ENCODE measurements at regions not wholly inside any gene's neighbourhood (a gene's known extent, or its start where the extent isn't known, plus 50 kb on each side); places are given as distances from the start of the nearest gene placed in this dataset.
"Not testable (repeated sequence)": the region's sequence is repeated elsewhere in the genome, so short reads cannot be mapped to it uniquely, and the experiment has no call there.

GRCh38 chrY:20042993-20043392 lies 298.5 kb upstream of the KDM5D start:
- ATAC-seq (ENCODE audit: low read depth) = no peak
- POLR2A ChIA-PET = no interaction called here
- H3K4me3 Mint-ChIP-seq = no peak overlapping the region
- H3K4me1 Mint-ChIP-seq = no peaks in the 10 kb centered on the region
- no peaks in the 10 kb centered on the region for H3K36me3 Mint-ChIP-seq
- DNase-seq = no peak
- no peak overlapping the region for H3K27ac Mint-ChIP-seq
- H3K27me3 Mint-ChIP-seq = no peaks in the 10 kb centered on the region
- no peaks in the 10 kb centered on the region for H3K9me3 Mint-ChIP-seq

- Mint-ChIP-seq H3K4me3 (no peak overlapping the region), H3K36me3 (no peaks in the 10 kb centered on the region), H3K27me3 (no peaks in the 10 kb centered on the region), H3K4me1 (no peaks in the 10 kb centered on the region), H3K27ac (no peak overlapping the region), H3K9me3 (peaks cover 1% of the 10 kb centered on the region)
- POLR2A ChIA-PET = no interaction called here
- ATAC-seq (ENCODE audit: low read depth) (no peak), DNase-seq (no peak)
Measured at GRCh38 chrY:20025676-20026075, 281.1 kb upstream of the KDM5D start.

- not testable (repeated sequence) for H3K36me3 Mint-ChIP-seq, H3K27ac Mint-ChIP-seq, H3K4me1 Mint-ChIP-seq
Measured at GRCh38 chrY:19993410-19993809, 248.9 kb upstream of the KDM5D start.

GRCh38 chrY:19973012-19973411 lies 228.5 kb upstream of the KDM5D start:
- H3K27me3 Mint-ChIP-seq = no peaks in the 10 kb centered on the region
- H3K4me1 Mint-ChIP-seq = no peaks in the 10 kb centered on the region
- H3K27ac Mint-ChIP-seq = no peak overlapping the region
- DNase-seq (no peak), ATAC-seq (ENCODE audit: low read depth) (no peak)
- no peak overlapping the region for H3K4me3 Mint-ChIP-seq
- H3K9me3 Mint-ChIP-seq = no peaks in the 10 kb centered on the region
- no peaks in the 10 kb centered on the region for H3K36me3 Mint-ChIP-seq
- POLR2A ChIA-PET = no interaction called here

More at GRCh38 chrY:19993410-19993809, 248.9 kb upstream of the KDM5D start:
- ATAC-seq (ENCODE audit: low read depth); POLR2A ChIA-PET; H3K9me3 Mint-ChIP-seq; H3K4me3 Mint-ChIP-seq; H3K27me3 Mint-ChIP-seq; DNase-seq: not testable (repeated sequence)

- no peaks in the 10 kb centered on the region for H3K36me3 Mint-ChIP-seq
- no peaks in the 10 kb centered on the region for H3K27me3 Mint-ChIP-seq
- H3K9me3 Mint-ChIP-seq = no peaks in the 10 kb centered on the region
- POLR2A ChIA-PET = no interaction called here
- no peak overlapping the region for H3K4me3 Mint-ChIP-seq
- DNase-seq (no peak), ATAC-seq (ENCODE audit: low read depth) (no peak)
- no peaks in the 10 kb centered on the region for H3K4me1 Mint-ChIP-seq
- H3K27ac Mint-ChIP-seq = no peak overlapping the region
Measured at GRCh38 chrY:19947702-19948101, 203.2 kb upstream of the KDM5D start.

- DNase-seq (no peak), ATAC-seq (ENCODE audit: low read depth) (no peak)
- Mint-ChIP-seq H3K27me3 (peaks cover 2% of the 10 kb centered on the region), H3K36me3 (no peaks in the 10 kb centered on the region), H3K9me3 (no peaks in the 10 kb centered on the region), H3K27ac (no peak overlapping the region), H3K4me1 (no peaks in the 10 kb centered on the region), H3K4me3 (no peak overlapping the region)
- POLR2A ChIA-PET = no interaction called here
Measured at GRCh38 chrY:19899011-19899410, 154.5 kb upstream of the KDM5D start.

GRCh38 chrY:19892076-19892964 lies 147.8 kb upstream of the KDM5D start:
- Mint-ChIP-seq H3K4me3 (no peak overlapping the region), H3K27me3 (peaks cover 4% of the 10 kb centered on the region), H3K36me3 (no peaks in the 10 kb centered on the region), H3K9me3 (no peaks in the 10 kb centered on the region), H3K27ac (no peak overlapping the region), H3K4me1 (no peaks in the 10 kb centered on the region)
- ATAC-seq (ENCODE audit: low read depth) = no peak
- POLR2A ChIA-PET = no interaction called here
- no peak for DNase-seq

GRCh38 chrY:19882145-19882544 lies 137.6 kb upstream of the KDM5D start:
- ATAC-seq (ENCODE audit: low read depth) = no peak
- H3K27ac Mint-ChIP-seq = no peak overlapping the region
- POLR2A ChIA-PET = no interaction called here

GRCh38 chrY:19869715-19870114 lies 125.2 kb upstream of the KDM5D start:
- Mint-ChIP-seq H3K36me3 (no peaks in the 10 kb centered on the region), H3K27ac (no peak overlapping the region), H3K4me3 (peak overlapping the region; percentile 30), H3K27me3 (no peaks in the 10 kb centered on the region), H3K9me3 (no peaks in the 10 kb centered on the region), H3K4me1 (no peaks in the 10 kb centered on the region)
- ATAC-seq (ENCODE audit: low read depth) = no peak
- POLR2A ChIA-PET = no interaction called here
- DNase-seq = no peak

More at GRCh38 chrY:19882145-19882544, 137.6 kb upstream of the KDM5D start:
- no peak overlapping the region for H3K4me3 Mint-ChIP-seq
- no peaks in the 10 kb centered on the region for H3K36me3 Mint-ChIP-seq
- H3K4me1 Mint-ChIP-seq = no peaks in the 10 kb centered on the region
- no peak for DNase-seq
- no peaks in the 10 kb centered on the region for H3K27me3 Mint-ChIP-seq
- no peaks in the 10 kb centered on the region for H3K9me3 Mint-ChIP-seq

- Mint-ChIP-seq H3K36me3 (no peaks in the 10 kb centered on the region), H3K4me1 (no peaks in the 10 kb centered on the region), H3K4me3 (peak overlapping the region; percentile 30), H3K9me3 (no peaks in the 10 kb centered on the region), H3K27ac (no peak overlapping the region), H3K27me3 (no peaks in the 10 kb centered on the region)
- POLR2A ChIA-PET = no interaction called here
- DNase-seq (no peak), ATAC-seq (ENCODE audit: low read depth) (no peak)
Measured at GRCh38 chrY:19869281-19869680, 124.8 kb upstream of the KDM5D start.

GRCh38 chrY:19868647-19869046 lies 124.1 kb upstream of the KDM5D start:
- Mint-ChIP-seq H3K4me3 (no peak overlapping the region), H3K9me3 (no peaks in the 10 kb centered on the region), H3K36me3 (no peaks in the 10 kb centered on the region), H3K27me3 (no peaks in the 10 kb centered on the region), H3K27ac (no peak overlapping the region), H3K4me1 (no peaks in the 10 kb centered on the region)
- ATAC-seq (ENCODE audit: low read depth) = no peak
- POLR2A ChIA-PET = no interaction called here
- no peak for DNase-seq

- POLR2A ChIA-PET = no interaction called here
- Mint-ChIP-seq H3K27ac (no peak overlapping the region), H3K27me3 (no peaks in the 10 kb centered on the region), H3K4me3 (peak overlapping the region; percentile 56), H3K36me3 (no peaks in the 10 kb centered on the region), H3K4me1 (peaks cover 8% of the 10 kb centered on the region), H3K9me3 (peaks cover 4% of the 10 kb centered on the region)
- no peak for ATAC-seq (ENCODE audit: low read depth)
- no peak for DNase-seq
Measured at GRCh38 chrY:19856474-19857135, 112.1 kb upstream of the KDM5D start.

GRCh38 chrY:19842972-19843371 lies 98.4 kb upstream of the KDM5D start:
- H3K9me3 Mint-ChIP-seq = no peaks in the 10 kb centered on the region
- no peak overlapping the region for H3K4me3 Mint-ChIP-seq
- H3K36me3 Mint-ChIP-seq = no peaks in the 10 kb centered on the region
- POLR2A ChIA-PET = no interaction called here
- H3K27ac Mint-ChIP-seq = no peak overlapping the region
- DNase-seq = no peak
- no peaks in the 10 kb centered on the region for H3K4me1 Mint-ChIP-seq
- no peak for ATAC-seq (ENCODE audit: low read depth)
- H3K27me3 Mint-ChIP-seq = no peaks in the 10 kb centered on the region

- H3K36me3 Mint-ChIP-seq = no peaks in the 10 kb centered on the region
- no peak for ATAC-seq (ENCODE audit: low read depth)
- POLR2A ChIA-PET = no interaction called here
- no peak overlapping the region for H3K4me3 Mint-ChIP-seq
- H3K9me3 Mint-ChIP-seq = no peaks in the 10 kb centered on the region
- DNase-seq = no peak
- no peak overlapping the region for H3K27ac Mint-ChIP-seq
- peaks cover 4% of the 10 kb centered on the region for H3K27me3 Mint-ChIP-seq
- H3K4me1 Mint-ChIP-seq = no peaks in the 10 kb centered on the region
Measured at GRCh38 chrY:19824136-19824535, 79.6 kb upstream of the KDM5D start.
